ENCODE measurements at regions not wholly inside any gene's neighbourhood (a gene's known extent, or its start where the extent isn't known, plus 50 kb on each side); places are given as distances from the start of the nearest gene placed in this dataset.

DNA sequence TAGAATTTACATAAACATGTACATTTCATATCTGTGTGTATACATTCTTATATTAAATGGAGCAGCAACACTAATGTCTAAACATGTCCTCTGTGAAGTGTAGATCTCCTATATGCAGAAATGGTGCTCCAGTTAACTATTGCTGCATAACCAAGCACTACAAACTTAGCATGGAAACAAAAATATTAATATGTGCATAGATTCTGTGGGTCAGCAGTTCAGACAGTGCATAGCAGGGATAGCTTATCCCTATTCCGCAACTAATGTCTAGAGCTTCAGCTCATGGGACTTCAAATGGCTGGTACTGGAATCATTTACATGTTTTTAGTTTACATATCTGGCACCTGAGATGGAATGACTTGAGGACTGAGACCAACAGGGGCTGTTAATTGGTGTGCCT lies 652.1 kb downstream of the TLE4 start:
- TF ChIP-seq EZH2 (IDR thresholded peaks at IDR 0.05) (no peak), POLR2AphosphoS5 (IDR thresholded peaks at IDR 0.05; ENCODE audit: borderline replicate concordance, low read depth, low read length) (no peak), FOXP2 (optimal IDR thresholded peaks at IDR 0.05; ENCODE audit: control extremely low read depth, extremely low read length, insufficient read depth) (no peak)
